ENCODE measurements at regions not wholly inside any gene's neighbourhood (a gene's known extent, or its start where the extent isn't known, plus 50 kb on each side); places are given as distances from the start of the nearest gene placed in this dataset.

DNA sequence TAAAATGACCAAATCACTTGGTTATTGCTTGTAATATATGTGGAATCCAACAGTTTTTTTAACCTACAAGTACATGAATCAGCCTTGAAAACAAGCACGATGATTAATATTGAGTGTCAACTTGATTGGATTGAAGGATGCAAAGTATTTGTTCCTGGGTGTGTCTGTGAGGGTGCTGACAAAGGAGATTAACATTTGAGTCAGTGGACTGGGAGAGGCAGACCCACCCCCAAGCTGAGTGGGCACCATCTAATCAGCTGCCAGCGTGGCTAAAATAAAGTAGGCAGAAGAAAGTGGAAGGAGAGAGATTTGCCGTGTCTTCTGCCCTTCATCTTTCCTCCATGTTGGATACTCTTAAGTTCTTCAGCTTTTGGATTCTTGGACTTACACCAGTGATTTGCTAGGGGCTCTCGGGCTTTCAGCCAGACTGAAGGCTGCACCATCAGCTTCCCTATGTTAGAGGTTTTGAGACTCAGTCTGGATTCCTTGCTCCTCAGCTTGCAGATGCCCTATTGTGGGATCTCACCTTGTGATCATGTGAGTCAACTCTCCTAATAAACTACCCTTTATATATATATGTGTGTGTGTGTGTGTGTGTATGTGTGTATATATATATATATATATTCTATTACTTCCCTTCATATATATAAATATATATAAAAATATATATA lies 118.4 kb upstream of the WDR11 start:
- Histone ChIP-seq H2AFZ (ENCODE audit: low read length) (no peak overlapping the region), H3K4me3 (ENCODE audit: low read length) (no peak overlapping the region), H3F3A (ENCODE audit: insufficient read depth, low read length) (no peaks in the 10 kb centered on the region), H3K9me2 (replicated peaks; ENCODE audit: insufficient read depth, low read length) (no peaks in the 10 kb centered on the region), H3K9ac (ENCODE audit: low read length) (no peak overlapping the region), H3K36me3 (replicated peaks; ENCODE audit: insufficient read depth, low read length) (no peaks in the 10 kb centered on the region), H3K4me2 (ENCODE audit: low read depth, low read length) (no peak overlapping the region), H3K9me3 (replicated peaks; ENCODE audit: insufficient read depth, low read length) (no peaks in the 10 kb centered on the region), H3K27ac (ENCODE audit: low read length) (no peak overlapping the region), H3K4me1 (ENCODE audit: low read length) (no peaks in the 10 kb centered on the region), H4K20me1 (ENCODE audit: insufficient read depth, low read length) (no peaks in the 10 kb centered on the region), H3K79me2 (ENCODE audit: low read length) (no peaks in the 10 kb centered on the region), H3K27me3 (replicated peaks; ENCODE audit: insufficient read depth, low read length) (no peaks in the 10 kb centered on the region)
- no peak for DNase-seq
- TF ChIP-seq, protein P1, sequence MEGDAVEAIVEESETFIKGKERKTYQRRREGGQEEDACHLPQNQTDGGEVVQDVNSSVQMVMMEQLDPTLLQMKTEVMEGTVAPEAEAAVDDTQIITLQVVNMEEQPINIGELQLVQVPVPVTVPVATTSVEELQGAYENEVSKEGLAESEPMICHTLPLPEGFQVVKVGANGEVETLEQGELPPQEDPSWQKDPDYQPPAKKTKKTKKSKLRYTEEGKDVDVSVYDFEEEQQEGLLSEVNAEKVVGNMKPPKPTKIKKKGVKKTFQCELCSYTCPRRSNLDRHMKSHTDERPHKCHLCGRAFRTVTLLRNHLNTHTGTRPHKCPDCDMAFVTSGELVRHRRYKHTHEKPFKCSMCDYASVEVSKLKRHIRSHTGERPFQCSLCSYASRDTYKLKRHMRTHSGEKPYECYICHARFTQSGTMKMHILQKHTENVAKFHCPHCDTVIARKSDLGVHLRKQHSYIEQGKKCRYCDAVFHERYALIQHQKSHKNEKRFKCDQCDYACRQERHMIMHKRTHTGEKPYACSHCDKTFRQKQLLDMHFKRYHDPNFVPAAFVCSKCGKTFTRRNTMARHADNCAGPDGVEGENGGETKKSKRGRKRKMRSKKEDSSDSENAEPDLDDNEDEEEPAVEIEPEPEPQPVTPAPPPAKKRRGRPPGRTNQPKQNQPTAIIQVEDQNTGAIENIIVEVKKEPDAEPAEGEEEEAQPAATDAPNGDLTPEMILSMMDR (IDR thresholded peaks at IDR 0.05; ENCODE audit: low read length), result no peak
- TF ChIP-seq EZH2phosphoT487 (IDR thresholded peaks at IDR 0.05; ENCODE audit: low read length) (no peak), EZH2 (optimal IDR thresholded peaks at IDR 0.05; ENCODE audit: low read depth, low read length) (no peak)

DNA sequence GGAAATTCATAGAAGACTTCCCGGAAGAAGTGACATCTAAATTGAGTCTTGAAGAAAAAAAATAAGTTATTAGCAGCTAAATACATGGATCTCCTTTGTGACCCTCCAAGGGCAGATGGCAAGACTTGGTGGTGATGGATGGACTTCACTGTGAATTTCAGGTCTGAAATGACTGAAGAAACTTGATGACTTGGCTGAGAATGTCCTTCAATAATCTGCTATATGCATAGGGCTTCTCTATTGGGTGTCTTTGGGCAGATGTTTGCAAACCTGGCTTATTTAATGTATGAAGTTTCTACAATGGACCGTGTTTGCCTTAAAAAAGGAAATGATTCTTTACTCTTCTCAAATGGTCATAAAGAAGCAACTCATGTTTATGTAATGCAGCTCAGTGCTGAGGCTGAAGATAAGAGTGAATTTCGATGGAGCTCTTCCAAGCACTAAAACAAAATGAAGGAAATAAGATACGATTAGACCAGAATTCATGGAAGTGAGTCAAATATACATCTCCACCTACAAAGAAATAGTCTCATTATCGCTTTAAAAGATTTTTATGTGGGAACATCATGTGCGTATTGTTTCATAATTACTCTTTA lies 116.6 kb upstream of the WDR11 start:
- H3K27ac ChIP-seq (ENCODE audit: low read length), result no peak overlapping the region
- no peak overlapping the region for H2AFZ ChIP-seq (ENCODE audit: low read length)

DNA sequence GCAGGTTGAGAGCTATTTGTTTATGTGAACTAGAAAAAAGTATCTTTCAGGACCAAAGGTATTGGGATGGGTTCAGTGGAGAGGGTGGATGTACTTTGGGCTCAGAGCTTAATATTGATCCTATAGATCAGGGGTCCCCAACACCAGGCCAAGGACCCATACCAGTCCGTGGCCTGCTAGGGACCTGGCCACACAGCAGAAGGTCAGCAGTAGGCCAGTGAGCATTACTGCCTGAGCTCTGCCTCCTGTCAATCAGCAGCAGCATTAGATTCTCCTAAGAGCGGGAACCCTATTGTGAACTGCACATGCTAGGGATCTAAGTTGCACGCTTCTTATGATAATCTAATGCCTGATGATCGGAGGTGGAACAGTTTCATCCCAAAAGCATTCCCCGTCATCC lies 115.8 kb upstream of the WDR11 start:
- no peaks in the 10 kb centered on the region for H3K9me3 ChIP-seq (replicated peaks; ENCODE audit: insufficient read depth, low read length)
- no peak overlapping the region for H3K27ac ChIP-seq (ENCODE audit: low read length)
- H3K36me3 ChIP-seq (replicated peaks; ENCODE audit: insufficient read depth, low read length), result no peaks in the 10 kb centered on the region
- no peaks in the 10 kb centered on the region for H3F3A ChIP-seq (ENCODE audit: insufficient read depth, low read length)
- no peak for DNase-seq
- no peak for TF ChIP-seq EZH2phosphoT487 (IDR thresholded peaks at IDR 0.05; ENCODE audit: low read length)
- TF ChIP-seq EZH2 (optimal IDR thresholded peaks at IDR 0.05; ENCODE audit: low read depth, low read length), result no peak
- TF ChIP-seq, protein P1 (IDR thresholded peaks at IDR 0.05; ENCODE audit: low read length), result no peak
- no peaks in the 10 kb centered on the region for H3K27me3 ChIP-seq (replicated peaks; ENCODE audit: insufficient read depth, low read length)
- H3K79me2 ChIP-seq (ENCODE audit: low read length), result no peaks in the 10 kb centered on the region
- no peak overlapping the region for H3K9ac ChIP-seq (ENCODE audit: low read length)
- no peaks in the 10 kb centered on the region for H3K9me2 ChIP-seq (replicated peaks; ENCODE audit: insufficient read depth, low read length)
- no peak overlapping the region for H3K4me2 ChIP-seq (ENCODE audit: low read depth, low read length)
- no peak overlapping the region for H3K4me3 ChIP-seq (ENCODE audit: low read length)
- H2AFZ ChIP-seq (ENCODE audit: low read length), result no peak overlapping the region
- H4K20me1 ChIP-seq (ENCODE audit: insufficient read depth, low read length), result no peaks in the 10 kb centered on the region
- no peaks in the 10 kb centered on the region for H3K4me1 ChIP-seq (ENCODE audit: low read length)

More for the DNA sequence above, 116.6 kb upstream of the WDR11 start:
- no peaks in the 10 kb centered on the region for H3K9me2 ChIP-seq (replicated peaks; ENCODE audit: insufficient read depth, low read length)
- no peak for DNase-seq
- H3K27me3 ChIP-seq (replicated peaks; ENCODE audit: insufficient read depth, low read length), result no peaks in the 10 kb centered on the region
- H3K4me3 ChIP-seq (ENCODE audit: low read length), result no peak overlapping the region
- H3K9ac ChIP-seq (ENCODE audit: low read length), result no peak overlapping the region
- no peaks in the 10 kb centered on the region for H3K36me3 ChIP-seq (replicated peaks; ENCODE audit: insufficient read depth, low read length)
- TF ChIP-seq, protein P1 (IDR thresholded peaks at IDR 0.05; ENCODE audit: low read length), result no peak
- TF ChIP-seq EZH2 (optimal IDR thresholded peaks at IDR 0.05; ENCODE audit: low read depth, low read length), result no peak
- no peaks in the 10 kb centered on the region for H3K79me2 ChIP-seq (ENCODE audit: low read length)
- H4K20me1 ChIP-seq (ENCODE audit: insufficient read depth, low read length), result no peaks in the 10 kb centered on the region
- H3F3A ChIP-seq (ENCODE audit: insufficient read depth, low read length), result no peaks in the 10 kb centered on the region
- H3K9me3 ChIP-seq (replicated peaks; ENCODE audit: insufficient read depth, low read length), result no peaks in the 10 kb centered on the region
- H3K4me1 ChIP-seq (ENCODE audit: low read length), result no peaks in the 10 kb centered on the region
- no peak overlapping the region for H3K4me2 ChIP-seq (ENCODE audit: low read depth, low read length)
